HFFc6 (cell line): ENCODE measurements at regions not wholly inside any gene's neighbourhood (a gene's known extent, or its start where the extent isn't known, plus 50 kb on each side); places are given as distances from the start of the nearest gene placed in this dataset.

ENCODE experiments used
- DNase-seq: peaks from one replicate; pipeline ENCODE4 v3.0.0-alpha.2; 2018
- H3K27ac Mint-ChIP-seq: 2 replicates; pipeline ENCODE4 v1.8.0; 2020; ENCODE audit warnings: mild to moderate bottlenecking, mixed read lengths
- H3K27me3 Mint-ChIP-seq: 2 replicates; pipeline ENCODE4 v1.8.0; 2021; ENCODE audit warnings: mild to moderate bottlenecking, moderate library complexity, mixed read lengths; ENCODE audit not compliant: insufficient read depth
- H3K36me3 Mint-ChIP-seq: 2 replicates; pipeline ENCODE4 v1.8.0; 2021; ENCODE audit warnings: low read depth, mixed read lengths
- H3K4me1 Mint-ChIP-seq: 2 replicates; pipeline ENCODE4 v1.8.0; 2020; ENCODE audit warnings: low read depth, mixed read lengths
- H3K4me3 Mint-ChIP-seq: 2 replicates; pipeline ENCODE4 v1.8.0; 2020; ENCODE audit warnings: mild to moderate bottlenecking, moderate library complexity, mixed read lengths
- H3K9me3 Mint-ChIP-seq: 2 replicates; pipeline ENCODE4 v1.8.0; 2020; ENCODE audit warnings: mild to moderate bottlenecking, mixed read lengths
- CTCF ChIP-seq: fragments of 200-600 bp; sonication (generic); IDR thresholded peaks from 2 replicates; pipeline ENCODE4 v1.5.0; 2021; ENCODE audit warnings: antibody characterized with exemption, mild to moderate bottlenecking

GRCh38 chr14:82537831-82538230, 1004.2 kb upstream of the SEL1L start:
- Mint-ChIP-seq H3K27ac (no peak overlapping the region), H3K4me3 (no peak overlapping the region), H3K9me3 (peaks cover 49% of the 10 kb centered on the region), H3K36me3 (peaks cover 4% of the 10 kb centered on the region; the same call in 1 of the 2 replicates), H3K4me1 (no peaks in the 10 kb centered on the region), H3K27me3 (no peaks in the 10 kb centered on the region)
- TF ChIP-seq CTCF = no peak
- no peak for DNase-seq

- H3K9me3 Mint-ChIP-seq = peaks cover 40% of the 10 kb centered on the region
- no peaks in the 10 kb centered on the region for H3K36me3 Mint-ChIP-seq
- no peak for DNase-seq
- TF ChIP-seq CTCF = no peak
- no peaks in the 10 kb centered on the region for H3K27me3 Mint-ChIP-seq
- H3K27ac Mint-ChIP-seq = no peak overlapping the region
- H3K4me1 Mint-ChIP-seq = no peaks in the 10 kb centered on the region
- H3K4me3 Mint-ChIP-seq = no peak overlapping the region
Observed at GRCh38 chr14:82546401-82546800, 1012.7 kb upstream of the SEL1L start.

- Mint-ChIP-seq H3K27ac (no peak overlapping the region), H3K27me3 (no peaks in the 10 kb centered on the region), H3K36me3 (no peaks in the 10 kb centered on the region; the same call in 1 of the 2 replicates), H3K9me3 (peaks cover 27% of the 10 kb centered on the region), H3K4me3 (no peak overlapping the region), H3K4me1 (no peaks in the 10 kb centered on the region)
- DNase-seq = no peak
- no peak for TF ChIP-seq CTCF
Observed at GRCh38 chr14:82549306-82549990, 1015.8 kb upstream of the SEL1L start.

GRCh38 chr14:82562881-82563280, 1029.2 kb upstream of the SEL1L start:
- Mint-ChIP-seq H3K4me3 (no peak overlapping the region), H3K9me3 (peaks cover 34% of the 10 kb centered on the region)

GRCh38 chr14:82565825-82566224, 1032.2 kb upstream of the SEL1L start:
- H3K9me3 Mint-ChIP-seq = peaks cover 42% of the 10 kb centered on the region
- no peaks in the 10 kb centered on the region for H3K36me3 Mint-ChIP-seq
- no peak for TF ChIP-seq CTCF
- no peak for DNase-seq
- no peak overlapping the region for H3K4me3 Mint-ChIP-seq
- H3K4me1 Mint-ChIP-seq = no peaks in the 10 kb centered on the region
- H3K27me3 Mint-ChIP-seq = no peaks in the 10 kb centered on the region
- no peak overlapping the region for H3K27ac Mint-ChIP-seq

More at GRCh38 chr14:82562881-82563280, 1029.2 kb upstream of the SEL1L start:
- DNase-seq = no peak
- Mint-ChIP-seq H3K27ac (no peak overlapping the region), H3K4me1 (no peaks in the 10 kb centered on the region), H3K27me3 (no peaks in the 10 kb centered on the region; the same call in 1 of the 2 replicates), H3K36me3 (no peaks in the 10 kb centered on the region)
- no peak for TF ChIP-seq CTCF
